ENCODE measurements at regions not wholly inside any gene's neighbourhood (a gene's known extent, or its start where the extent isn't known, plus 50 kb on each side); places are given as distances from the start of the nearest gene placed in this dataset.

- no peak for DNase-seq
Observed at GRCh38 chr9:86829496-86830046, 117.7 kb downstream of the GAS1 start.

- no peak for DNase-seq
Observed at GRCh38 chr9:86828631-86829030, 118.7 kb downstream of the GAS1 start.

DNA sequence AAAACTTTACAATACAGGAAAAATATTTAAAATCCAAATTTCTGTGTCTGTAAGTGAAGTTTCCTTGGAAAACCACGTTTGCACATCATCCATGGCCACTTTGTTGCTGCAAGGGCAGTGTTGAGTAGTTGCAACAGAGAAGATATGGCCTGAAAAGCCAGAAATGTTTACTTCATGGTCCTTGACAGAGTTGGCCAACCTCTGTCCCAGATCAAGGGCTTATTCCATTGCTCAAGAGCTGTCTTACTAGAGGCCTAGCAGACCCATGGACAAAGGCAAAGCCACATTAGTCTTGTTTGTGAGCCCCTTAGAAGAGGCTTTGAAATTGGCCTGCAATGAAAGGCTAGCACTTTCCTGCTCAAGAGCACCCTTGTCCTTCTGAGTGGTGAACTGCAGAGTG, 119.4 kb downstream of the GAS1 start:
- DNase-seq = no peak

- no peak for DNase-seq
Observed at GRCh38 chr9:86825299-86825698, 122.0 kb downstream of the GAS1 start.

- DNase-seq = no peak
Observed at GRCh38 chr9:86822006-86822801, 125.1 kb downstream of the GAS1 start.

GRCh38 chr9:86821006-86821845, 126.1 kb downstream of the GAS1 start:
- no peak for DNase-seq

GRCh38 chr9:86819552-86819951, 127.8 kb downstream of the GAS1 start:
- no peak for DNase-seq

- DNase-seq = no peak
Observed at GRCh38 chr9:86818636-86819035, 128.7 kb downstream of the GAS1 start.

GRCh38 chr9:86816868-86817267, 130.4 kb downstream of the GAS1 start:
- no peak for DNase-seq

GRCh38 chr9:86816366-86816765, 130.9 kb downstream of the GAS1 start:
- no peak for DNase-seq

DNA sequence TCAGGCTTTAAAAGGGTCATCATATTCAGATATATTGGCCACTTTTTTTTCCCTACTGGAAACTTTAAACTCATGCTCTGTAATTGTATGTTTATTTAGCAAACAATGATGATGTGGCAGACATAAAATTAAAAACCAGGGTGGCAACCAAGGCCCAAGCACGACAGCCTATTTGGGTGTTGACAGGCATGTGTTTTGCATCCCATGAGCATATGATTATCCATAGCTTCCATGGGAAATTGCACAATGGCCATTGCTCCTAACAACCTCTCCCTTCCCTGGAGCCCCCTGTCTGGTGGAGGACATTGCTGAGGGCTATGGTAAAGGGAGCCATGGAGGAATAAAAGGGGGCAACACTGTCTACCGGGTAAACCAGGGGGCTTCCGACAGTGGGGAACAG, 134.7 kb downstream of the GAS1 start:
- DNase-seq = no peak

DNA sequence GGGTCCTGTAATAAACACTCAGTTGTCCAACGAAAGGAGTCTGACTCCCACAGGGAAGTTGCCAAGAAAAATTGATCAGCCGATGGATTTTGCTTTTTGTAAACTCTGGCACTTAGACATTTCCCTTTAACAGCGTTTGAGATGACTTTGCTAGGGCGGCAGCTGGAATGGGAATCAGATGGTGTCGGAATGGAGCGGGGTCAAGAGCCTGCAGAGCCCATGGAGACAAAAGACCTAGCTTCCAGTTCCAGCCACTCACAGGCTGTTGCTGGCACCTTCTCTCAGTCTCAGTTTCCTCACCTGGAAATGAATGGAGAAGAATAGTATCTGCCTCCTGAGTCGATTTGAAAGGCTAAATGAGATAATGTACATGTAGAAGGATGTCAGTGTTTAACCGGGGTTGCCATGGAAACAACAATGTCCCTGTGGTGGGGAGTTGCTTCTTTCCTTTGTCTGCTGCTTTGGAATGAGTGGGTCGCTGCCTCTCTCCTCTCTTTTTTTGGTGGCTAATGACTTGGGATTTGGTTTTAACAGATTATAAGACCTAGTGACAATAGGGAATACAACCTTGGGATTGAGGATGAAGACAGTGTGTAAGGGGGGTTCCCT, 137.4 kb downstream of the GAS1 start:
- DNase-seq = no peak

GRCh38 chr9:86809151-86809550, 138.2 kb downstream of the GAS1 start:
- DNase-seq = no peak

DNA sequence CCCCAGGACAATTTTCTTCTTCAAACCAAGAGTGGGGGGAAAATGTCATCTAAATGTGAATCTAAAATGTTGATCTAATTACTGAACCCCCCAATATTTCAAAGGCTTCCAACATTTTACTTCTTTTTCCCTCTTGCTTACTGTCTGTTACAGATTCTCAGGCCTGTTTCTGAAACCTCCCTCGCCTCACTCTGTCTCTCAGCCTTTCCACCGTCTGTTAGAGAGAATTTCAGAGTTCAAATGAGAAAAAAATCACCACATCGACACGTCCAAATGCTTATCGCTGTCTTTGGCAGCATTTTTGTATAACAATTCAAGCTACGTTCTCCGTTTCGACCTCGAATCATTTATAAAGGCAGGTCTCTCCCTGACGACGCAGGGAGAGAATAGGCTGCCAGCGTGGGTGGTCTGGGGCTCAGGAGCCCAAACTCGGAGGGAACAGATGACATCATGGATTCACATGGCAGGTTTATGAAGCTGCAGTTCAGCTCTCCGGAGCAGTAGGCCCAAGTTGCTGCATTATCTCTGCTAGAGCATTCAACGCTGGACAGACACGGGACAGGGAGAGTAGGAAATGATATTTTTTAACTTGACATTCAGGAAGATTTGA, 139.8 kb downstream of the GAS1 start:
- no peak for DNase-seq

- DNase-seq = no peak
Observed at GRCh38 chr9:86804011-86804410, 143.3 kb downstream of the GAS1 start.

- DNase-seq = no peak
Observed at GRCh38 chr9:86802900-86803673, 144.2 kb downstream of the GAS1 start.

DNA sequence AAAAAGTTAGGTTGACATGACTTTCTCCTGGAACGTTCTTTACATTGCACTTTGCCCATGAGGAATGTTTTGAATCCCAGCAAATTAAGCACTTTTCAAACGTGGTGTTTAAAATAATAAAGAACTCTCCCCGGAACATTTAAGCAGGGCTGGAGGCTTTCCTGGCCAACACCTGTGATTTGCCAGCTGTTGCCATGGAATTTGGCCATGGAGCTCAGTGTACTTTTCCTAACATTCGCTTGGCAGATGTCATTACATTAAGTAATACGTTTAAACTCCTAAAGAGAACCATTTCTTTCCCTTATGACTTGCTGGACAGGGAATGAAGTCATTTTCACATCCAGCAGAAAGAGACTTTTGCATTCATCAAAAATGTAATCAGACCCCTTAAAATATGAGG, 146.1 kb downstream of the GAS1 start:
- DNase-seq = no peak

DNA sequence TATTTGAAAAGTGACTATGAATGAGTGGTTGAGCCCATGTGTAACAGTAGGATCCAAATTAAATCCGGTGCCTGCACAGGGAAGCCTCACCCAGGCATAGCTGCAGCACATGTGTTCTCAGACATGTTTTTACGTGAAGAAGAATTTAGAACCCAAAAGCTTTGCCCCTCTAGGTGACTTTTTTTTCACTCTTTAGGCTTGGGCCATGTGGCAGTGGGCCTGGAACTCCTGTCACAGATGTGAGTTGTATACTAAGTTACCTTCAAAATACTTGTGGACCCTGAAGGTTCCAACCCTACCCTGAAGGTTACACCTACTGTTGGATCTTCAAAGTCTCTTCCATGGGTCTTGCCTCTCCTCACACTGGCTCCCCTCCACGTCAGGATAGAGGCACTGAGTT, 146.6 kb downstream of the GAS1 start:
- DNase-seq = no peak

DNA sequence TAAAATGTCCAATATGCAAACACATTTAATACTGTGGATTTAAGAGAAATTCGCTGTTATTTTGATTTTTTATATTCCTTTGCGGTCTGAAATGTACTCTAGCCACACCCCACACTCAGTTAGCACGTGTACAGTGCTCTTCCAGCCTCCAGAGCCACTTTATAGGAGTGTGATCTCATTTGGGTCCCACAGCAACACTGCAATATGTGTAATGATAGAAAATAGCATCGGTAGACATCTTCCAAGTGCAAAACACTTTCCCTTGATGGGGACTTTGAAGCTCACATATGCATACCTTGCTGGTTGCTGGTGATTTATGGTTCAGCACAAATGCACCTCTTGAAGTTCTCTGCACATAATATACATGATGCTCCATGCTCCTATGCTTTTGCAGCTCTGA, 148.3 kb downstream of the GAS1 start:
- DNase-seq = no peak

- no peak for DNase-seq
Observed at GRCh38 chr9:86796666-86797065, 150.6 kb downstream of the GAS1 start.

DNA sequence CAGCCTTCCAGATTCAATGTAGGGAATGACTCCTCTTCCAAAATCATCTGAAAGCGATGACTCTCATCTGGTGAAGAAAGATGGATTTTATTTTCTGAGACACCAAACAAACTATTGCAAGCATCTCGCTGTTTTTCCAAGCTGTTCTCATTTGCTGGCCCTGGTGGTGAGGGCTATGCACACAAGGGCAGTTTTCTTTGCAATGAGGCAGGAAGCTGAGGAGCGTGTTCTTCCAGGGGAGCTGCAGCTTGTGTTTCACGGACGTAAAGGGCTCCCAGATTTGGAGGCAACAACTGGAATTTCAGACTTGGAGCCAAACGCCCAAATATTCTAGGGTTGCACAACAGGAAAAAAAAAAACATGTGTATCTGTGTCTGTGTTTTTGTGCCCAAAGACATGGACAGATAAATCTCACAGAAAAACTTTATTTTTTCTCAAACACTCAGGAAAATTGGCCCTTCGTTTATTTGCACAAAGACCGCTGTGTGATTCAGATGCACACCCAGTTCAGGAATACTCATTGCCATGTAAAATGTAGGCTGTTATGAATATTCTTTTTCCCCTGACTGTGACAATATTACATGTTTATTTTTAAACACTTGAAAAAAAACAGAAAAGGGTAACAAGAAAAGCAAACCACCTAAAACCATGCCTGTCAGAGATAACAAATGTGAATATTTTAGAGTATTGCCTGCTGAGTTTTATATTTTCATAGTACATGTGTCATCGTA, 151.3 kb downstream of the GAS1 start:
- DNase-seq = no peak

- DNase-seq = no peak
Observed at GRCh38 chr9:86795047-86795442, 152.3 kb downstream of the GAS1 start.
